Amygdala (tissue), 56 donors: ENCODE measurements at regions not wholly inside any gene's neighbourhood (a gene's known extent, or its start where the extent isn't known, plus 50 kb on each side); places are given as distances from the start of the nearest gene placed in this dataset.

Experiments
- DNase-seq, 56 donors: peaks; one replicate each; lab custom pipeline; 2025; lab: John Stamatoyannopoulos, UW

DNA sequence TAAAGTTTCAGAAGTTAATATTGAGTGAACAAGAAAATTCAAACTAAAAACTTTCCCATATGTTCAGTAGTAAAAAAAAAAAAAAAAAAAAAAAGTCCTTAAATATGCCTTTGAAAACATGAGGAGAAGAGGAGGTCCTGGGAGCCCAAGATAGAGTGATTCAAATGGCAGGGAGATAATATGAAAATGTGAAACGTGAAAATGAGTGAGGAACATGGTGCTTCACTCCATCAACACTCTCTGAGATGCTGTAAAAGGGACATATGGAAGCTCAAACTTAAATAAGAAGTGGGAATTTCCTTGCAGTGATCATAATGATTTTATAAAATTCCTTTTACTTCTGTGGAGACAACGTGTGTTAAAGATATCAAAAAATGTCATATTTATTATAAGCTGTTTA is 423.9 kb downstream of the PABPC4L start:
- DNase-seq, result no peak

DNA sequence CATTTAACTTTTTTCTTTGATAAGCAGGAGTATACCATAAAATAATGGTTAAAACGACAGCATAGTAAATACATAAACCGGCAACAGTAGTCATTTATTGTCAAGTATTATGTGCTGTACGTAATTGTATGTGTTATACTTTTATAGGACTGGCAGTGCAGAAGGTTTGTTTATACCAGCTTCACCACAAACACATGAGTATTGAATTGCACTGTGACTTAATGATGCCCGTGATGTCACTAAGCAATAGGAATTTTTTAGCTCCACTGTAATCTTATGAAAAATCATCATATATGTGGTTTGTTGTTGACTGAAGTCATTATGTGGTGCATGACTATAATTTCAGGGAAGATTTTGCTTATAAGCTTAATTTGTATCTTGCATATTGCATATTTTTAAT is 424.6 kb downstream of the PABPC4L start:
- no peak for DNase-seq

DNA sequence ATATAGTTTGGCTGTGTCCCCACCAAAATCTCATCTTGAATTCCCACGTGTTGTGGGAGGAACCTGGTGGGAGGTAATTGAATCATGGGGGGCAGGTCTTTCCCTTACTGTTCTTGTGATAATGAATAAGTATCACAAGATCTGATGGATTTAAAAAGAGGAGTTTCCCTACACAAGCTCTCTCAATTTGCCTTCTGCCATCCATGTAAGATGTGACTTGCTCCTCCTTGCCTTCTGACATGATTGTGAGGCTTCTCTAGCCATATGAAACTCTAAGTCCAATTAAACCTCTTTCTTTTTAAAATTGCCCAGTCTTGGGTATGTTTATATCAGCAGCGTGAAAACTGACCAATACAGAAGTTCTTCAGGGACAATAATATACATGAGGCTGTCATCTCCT is 425.1 kb downstream of the PABPC4L start:
- DNase-seq, result no peak

DNA sequence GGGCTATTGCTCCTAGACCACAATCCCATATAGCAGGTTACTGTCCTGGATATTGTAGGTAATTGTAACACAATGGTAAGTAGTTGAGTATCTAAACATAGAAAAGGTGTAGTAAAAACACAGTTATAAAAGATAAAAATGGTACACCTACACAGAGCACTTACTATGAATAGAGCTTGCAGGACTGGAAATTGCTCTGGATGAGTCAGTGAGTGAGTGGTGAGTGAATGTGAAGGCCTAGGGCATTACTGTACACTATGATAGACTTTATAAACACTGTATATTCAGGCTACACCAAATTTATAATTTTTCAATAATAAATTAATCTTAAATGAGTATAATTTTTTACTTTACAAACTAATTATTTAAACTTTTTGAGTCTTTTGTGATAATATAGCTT is 425.7 kb downstream of the PABPC4L start:
- DNase-seq, result no peak

DNA sequence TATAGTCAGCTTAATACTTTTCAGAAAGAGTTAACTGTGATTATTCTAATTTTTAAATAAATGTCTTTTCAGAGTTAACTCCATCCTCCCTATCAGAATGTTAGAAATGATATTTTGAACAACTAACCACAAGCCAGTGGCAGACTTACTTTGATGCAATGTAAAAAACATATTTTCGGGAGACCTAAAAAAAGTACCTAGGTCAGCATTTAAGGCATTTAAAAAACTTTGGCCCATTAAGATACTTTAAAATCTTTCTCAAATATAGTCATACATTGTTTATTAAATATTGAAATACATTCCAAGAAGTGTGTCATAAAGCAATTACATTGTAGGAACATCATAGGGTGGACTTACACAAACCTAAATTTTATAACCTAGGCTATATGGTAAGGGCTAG is 426.1 kb downstream of the PABPC4L start:
- DNase-seq, result no peak

DNA sequence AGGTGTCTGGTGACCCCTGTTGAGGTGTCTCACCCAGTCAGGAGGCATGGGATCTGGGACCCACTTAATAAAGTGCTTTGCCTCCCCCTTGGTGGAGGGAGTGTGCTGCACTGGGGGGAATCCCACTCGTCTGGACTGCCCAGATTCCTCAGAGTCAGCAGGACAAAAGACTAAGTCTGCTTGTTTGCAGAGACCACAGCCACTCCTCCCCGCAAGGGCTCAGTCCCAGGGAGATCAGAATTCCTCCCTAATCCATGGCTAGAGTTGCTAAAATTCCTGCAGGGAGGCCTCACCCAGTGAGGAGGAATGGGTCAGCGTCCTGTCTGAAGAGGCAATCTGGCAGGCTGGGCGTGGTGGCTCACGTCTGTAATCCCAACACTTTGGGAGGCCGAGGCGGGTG is 442.2 kb downstream of the PABPC4L start:
- no peak for DNase-seq

DNA sequence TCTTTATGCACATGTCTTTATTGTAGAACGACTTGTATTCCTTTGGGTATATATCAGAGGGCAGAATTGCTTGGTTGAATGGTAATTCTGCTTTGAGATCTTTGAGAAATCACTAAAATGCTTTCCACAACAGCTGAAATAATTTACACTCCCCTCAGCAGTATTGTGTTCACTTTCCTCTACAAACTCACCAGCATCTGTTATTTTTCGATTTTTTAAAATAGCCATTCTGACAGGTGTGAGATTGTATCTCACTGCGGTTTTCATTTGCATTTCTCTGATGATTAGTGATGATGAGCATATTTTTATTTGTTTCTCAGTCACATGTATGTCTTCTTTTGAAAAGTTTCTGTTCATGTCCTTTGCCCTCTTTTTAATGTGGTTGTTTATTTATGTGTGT is 459.8 kb downstream of the PABPC4L start:
- no peak for DNase-seq

DNA sequence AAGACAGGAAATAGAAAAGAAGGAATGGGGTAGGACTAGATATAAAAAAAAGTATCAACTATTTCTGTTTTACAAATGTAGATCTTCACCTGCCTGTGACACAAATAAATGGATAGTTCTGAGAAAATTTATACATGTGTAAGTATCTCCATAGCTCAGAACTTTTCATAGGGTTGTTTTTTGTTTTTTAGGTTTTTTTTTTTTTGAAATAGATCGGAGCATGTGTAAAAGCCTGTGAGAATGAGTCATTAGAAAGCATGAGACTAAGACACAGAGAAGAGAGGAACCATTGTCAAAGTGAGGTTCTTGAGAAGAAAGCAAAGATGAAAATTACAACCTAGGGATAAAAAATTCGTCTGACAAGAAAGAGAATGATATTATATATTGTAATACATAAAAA is 481.6 kb downstream of the PABPC4L start:
- no peak for DNase-seq

DNA sequence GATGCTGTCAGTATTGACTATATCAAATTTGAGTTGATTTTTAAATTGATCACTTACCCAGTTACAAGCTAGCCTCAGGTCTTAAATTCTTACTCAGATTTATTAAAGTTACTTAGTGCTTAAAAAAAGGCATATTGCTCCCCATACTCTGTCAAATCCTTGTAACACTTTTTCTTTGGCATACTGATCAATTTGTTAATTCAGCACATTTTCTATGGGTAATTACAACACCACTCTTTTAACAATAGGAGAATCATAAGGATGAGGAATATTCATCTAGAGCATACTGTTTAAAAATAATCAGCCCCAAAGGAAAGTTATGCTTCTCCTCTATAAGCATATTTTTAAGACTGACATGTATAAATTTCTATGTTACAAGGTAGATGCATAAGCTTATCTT is 482.5 kb downstream of the PABPC4L start:
- no peak for DNase-seq

DNA sequence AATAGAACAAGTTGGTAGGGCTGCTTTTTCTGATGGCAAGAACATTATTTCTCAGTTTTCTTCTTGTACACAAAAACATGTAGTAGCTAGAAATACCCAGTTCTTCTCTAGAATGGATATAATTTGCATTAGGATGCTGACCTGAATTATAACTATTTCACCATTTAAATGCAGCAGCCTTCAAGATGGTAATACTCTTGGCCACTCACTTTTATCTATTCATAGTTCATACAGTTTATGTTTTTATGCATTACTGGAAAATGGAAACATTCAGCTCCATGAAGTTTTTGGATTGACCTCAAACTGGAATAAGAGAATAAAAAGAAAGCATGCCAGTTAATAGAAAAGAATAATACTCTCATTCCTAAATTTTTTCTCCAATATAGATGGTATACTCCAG is 487.4 kb downstream of the PABPC4L start:
- no peak for DNase-seq

DNA sequence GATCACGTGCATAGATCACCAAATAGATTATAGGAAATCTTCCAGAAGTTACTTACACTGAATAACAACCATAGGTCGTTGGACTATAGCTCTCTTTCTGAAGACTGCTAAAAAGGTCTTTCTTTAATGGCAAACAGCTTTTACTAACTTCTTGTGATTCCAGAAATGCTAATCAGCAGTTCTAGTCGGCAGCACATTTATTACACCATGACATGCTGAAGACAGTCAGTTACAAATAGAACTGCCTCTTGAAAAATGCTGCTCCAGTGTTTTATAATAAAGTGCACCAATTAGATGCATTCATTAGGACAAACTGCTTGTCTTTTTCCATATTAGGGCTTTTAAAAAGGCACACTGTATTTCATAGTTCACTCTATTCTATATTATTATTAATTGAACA is 488.2 kb downstream of the PABPC4L start:
- no peak for DNase-seq

DNA sequence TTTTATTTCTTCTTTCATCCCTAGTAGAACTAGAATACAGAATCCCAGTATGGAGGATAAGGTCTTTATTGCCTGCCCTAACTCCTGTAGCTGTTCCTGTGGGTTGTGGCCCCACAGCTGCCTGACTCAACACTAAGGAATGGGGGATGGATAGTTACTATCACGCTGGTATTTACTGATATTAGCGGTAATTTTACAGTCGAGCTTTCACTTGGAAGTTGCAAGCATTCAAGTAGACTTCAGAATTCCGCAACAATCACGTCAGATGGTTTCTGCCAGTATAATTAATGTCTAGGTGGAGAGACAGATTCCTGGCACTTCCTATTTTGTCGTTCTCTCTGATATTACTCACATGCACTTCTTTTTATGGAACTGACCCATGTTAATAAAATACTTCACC is 489.8 kb downstream of the PABPC4L start:
- DNase-seq, result no peak

DNA sequence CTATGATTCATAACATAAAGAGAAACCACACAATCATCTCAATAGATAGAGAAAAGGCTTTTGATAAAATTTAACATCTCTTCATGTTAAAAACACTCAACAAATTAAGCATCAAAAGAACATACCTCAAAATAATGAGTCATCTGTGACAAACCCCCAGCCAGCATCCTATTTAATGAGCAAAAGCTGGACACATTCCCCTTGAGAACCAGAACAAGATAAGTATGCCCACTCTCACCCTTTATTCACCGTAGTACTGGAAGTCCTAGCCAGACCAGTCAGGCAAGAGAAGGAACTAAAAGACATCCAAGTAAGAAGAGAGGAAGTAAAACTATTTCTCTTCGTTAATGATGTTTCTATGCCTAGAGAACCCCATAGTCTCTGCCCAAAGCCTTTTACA is 507.2 kb downstream of the PABPC4L start:
- no peak for DNase-seq

DNA sequence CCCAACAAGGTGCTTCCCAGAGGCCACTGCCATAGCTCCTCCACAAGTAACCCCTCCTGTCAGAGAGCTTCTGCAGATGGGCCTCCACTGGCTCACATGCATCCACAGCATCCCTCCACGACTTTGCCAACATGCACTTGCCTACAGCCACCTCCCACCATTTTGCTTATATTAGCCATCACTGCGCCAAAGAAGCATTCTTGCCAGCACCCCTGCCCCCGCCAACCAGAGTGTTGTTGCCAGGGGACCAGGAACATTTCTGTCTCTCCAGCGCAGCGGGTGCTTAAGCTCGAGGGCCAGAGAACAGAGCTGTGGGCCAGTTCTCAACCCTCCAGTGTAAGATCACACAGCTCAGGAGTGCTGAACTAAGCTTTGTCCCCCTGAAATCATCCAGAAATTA is 517.6 kb downstream of the PABPC4L start:
- DNase-seq, result no peak

DNA sequence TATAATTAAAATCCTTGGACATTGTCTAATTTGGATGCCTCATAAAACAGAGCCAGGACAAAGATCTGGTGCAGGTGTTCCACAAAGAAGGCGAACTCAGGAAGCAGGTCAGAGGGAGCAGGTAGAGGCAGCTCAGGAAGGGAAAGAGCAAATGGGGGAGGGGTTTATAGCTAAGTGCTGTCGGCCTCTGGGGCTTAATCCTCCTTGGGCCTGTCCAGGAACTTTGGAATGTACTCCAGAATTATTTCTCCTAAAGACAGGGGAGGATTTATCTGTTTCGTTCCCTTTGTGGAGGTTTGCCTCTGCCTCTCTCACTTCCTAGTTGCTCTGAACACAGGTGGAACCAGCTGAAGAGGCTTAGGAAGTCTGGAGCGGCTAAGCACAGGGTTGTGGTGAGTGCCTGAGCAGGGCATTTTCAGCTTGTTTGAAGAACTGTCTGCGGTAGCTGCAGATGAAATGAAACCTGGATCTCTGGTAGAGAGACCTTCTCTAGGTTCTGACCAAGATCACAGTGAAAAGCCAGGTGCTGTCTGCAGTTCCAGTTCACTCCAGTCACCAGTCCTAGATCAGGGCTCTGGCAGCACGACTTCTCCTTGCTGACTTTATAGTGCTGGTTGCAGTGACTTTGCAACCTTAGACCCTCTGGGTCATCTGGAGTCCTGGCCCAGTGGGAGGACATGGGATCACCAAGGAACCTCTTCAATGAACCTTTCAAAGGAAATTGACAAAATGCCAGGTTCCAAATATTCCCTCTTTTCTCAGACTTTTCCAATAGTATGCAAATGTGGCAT is 519.2 kb downstream of the PCDH10 start:
- DNase-seq, result no peak

DNA sequence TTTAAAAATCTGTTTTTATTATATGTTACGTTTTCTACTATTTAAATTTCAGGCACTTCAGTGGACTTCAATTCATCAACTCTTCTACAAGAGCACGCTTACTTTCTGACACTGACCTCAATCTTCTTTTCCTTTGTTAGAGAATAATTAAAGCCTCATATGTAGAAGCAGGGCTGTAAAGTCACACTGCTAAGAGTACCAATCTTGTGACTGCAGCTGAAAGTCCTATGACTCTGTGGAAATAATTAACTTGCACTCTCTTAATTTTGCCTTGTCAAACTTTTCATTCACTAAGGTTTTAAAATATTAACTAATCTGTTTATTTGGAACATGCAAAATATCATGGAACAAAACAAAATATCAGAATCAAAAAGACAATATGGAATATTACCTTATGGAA is 498.1 kb downstream of the PCDH10 start:
- no peak for DNase-seq

DNA sequence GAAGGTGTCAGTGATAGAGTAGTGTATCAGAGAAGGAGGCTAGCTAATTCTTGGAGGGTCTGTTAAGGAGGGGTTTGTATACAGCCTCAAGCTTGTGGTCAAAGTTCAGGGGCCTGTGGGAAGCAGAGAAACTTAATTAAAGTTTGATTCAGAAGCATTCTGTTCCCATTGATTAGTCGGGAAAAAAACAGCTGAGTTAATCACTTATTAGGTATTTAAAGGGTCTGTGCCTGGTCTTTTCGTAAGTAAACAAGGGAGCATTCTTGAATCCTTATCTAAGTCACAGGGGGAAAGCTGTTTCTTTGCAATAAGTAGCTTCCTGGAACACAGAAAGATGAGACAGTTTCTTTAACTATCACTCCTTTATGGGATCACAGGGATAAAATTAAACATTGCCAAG is 492.1 kb downstream of the PCDH10 start:
- no peak for DNase-seq

DNA sequence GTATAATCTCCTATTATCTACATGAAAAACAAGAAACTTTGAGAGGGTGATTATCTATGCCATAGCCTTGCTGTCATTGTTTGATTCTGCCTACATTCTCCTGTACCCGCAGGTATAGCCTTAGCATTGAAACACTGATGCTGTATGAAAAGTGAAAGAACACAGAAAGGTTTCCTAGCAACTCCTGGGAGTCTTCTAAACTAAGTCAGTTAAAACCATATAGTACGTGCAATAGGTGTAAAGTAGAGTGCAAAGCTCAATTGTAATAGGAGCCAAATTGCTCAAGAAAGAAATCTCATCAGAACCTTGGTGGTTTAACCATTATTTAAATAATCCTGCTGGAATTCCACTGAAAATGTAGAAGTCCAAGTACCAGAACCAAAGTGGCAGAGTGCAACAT is 489.7 kb downstream of the PCDH10 start:
- DNase-seq, result no peak

DNA sequence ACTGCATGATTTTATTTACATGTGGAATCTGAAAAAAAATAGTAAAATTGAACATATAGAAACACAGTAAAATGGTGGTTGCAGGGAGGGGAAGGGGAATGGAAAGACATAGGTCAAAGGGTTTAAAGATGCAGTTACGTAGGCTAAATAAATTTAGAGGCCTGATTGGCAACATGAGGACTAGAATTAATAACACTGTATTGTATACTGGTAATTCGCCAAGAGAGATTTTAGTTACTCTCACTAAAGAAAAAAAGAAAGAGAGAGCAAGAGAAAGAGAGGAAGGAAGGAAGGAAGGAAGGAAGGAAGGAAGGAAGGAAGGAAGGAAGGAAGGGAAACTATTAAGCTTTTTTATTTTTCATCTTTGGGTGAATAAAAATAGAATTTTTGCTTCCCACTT is 488.1 kb downstream of the PCDH10 start:
- DNase-seq, result no peak

DNA sequence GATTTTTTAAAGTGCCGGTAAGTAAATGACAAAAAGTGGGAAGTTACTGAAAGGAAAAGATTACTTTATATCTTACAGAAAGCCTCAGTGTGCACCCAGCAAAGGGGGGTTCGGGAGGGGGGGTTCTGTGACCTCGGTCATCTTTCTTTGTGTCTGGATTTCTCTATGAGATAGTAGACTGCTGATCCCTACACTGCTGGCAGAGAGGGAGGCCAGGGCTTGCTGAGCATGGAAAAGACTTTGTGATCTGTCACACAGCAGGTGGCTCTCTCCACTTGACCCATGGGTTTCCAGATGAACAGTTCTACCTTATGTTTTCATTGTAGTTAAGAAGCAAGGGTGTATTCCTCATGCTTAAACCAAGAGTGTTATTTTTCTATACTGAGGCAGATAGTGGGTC is 475.6 kb downstream of the PCDH10 start:
- DNase-seq, result no peak

DNA sequence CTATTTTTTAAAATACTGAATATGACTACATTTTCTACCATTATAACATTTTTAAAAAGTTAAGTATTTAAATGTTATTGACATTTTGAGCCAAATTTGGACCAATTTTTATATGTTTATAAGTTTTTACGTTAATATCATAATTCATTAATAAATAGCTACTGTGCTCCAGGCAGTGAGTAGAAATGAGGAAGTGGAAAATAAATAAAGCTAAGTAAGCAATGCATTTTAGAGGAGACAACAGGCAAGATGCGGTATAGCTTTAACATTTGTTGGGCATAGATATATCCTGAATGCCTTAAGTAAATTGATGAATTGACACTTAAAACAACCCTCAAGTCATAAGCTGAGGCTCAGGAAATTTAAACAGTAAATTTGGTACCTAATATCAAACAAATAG is 474.8 kb downstream of the PCDH10 start:
- no peak for DNase-seq

DNA sequence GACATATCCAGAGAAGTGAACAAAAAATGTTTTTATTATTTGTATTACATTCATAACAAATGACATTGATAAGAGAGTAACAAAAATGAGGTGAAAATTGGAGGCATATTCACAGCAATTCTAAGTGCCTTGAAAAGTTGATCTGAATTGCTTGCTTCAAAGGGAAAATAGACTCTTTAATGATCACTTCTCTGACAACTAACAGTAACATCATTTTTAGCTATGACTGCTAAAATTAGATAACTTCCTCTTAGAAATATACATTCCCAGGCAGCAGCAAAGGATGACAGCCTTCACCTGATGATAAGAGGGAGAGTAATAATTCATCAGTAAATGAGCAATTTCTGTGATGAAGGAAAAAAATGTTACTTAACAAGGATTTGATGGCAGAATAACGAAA is 472.5 kb downstream of the PCDH10 start:
- DNase-seq, result no peak

DNA sequence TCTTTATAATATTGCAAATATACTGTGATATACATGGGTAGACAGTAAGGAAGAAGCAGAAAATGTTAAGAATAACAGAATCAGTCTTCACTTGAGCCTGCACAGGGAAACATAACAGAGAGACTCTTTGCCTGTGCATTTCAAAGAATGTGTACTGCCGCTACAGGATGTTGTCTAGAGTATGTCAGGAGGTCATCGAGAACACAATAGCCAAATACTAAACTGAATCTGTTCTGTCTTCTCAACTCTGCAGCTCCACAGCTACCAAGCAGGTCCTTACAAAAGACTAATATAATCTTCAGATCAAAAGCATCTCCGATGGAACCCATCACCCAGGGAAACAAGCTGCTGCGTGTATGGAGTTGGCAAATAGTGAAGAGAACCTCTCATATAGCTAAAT is 471.5 kb downstream of the PCDH10 start:
- no peak for DNase-seq
